Right lobe of liver (tissue), 4 donors: ENCODE measurements at regions not wholly inside any gene's neighbourhood (a gene's known extent, or its start where the extent isn't known, plus 50 kb on each side); places are given as distances from the start of the nearest gene placed in this dataset.

Experiments
- POLR2A ChIP-seq: fragments of 450-650 bp; IDR thresholded peaks from one replicate; pipeline ENCODE4 v1.6.1; 2017; ENCODE audit warnings: antibody characterized with exemption, mild to moderate bottlenecking
- TF ChIP-seq, protein P1 (sequence below), 4 donors: fragments of 200-600 bp in 3 of 4; fragments of 450-650 bp in 1 of 4; IDR thresholded peaks; one replicate each; pipeline versions ENCODE4 v1.5.1 to v1.8.0; 2016 to 2022; ENCODE audit warnings: antibody characterized with exemption in 4 of 4, mild to moderate bottlenecking in 2 of 4
- donor health status: DM: no; HTN: no; CAD: no.
- donor health status: DM: no; HTN: no; CAD: no.
- donor health status: DM: no; HTN: yes; CAD: no.

DNA sequence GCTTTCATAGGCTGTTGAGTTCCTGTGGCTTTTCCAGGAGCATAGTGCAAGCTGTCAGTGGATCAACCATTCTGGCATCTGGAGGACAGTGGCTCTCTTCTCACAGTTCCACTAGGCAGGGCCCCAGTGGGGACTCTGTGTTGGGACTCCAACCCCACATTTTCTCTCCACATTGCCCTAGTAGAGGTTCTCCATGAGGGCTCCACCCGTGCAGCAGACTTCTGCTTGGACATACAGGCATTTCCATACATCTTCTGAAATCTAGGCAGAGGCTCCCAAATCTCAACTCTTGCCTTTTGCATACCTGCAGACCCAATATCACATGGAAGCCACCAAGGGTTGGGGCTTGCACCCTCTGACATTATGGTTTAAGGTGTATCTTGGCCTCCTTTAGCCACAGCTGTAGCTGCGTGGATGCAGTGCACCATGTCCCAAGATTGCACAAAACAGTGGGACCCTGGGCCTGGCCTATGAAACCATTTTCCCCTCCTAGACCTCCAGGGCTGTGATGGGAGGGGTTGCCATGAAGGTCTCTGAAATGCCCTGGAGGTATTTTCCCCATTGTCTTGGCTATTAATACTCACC, 645.9 kb upstream of the CITED2 start:
- TF ChIP-seq, protein P1, sequence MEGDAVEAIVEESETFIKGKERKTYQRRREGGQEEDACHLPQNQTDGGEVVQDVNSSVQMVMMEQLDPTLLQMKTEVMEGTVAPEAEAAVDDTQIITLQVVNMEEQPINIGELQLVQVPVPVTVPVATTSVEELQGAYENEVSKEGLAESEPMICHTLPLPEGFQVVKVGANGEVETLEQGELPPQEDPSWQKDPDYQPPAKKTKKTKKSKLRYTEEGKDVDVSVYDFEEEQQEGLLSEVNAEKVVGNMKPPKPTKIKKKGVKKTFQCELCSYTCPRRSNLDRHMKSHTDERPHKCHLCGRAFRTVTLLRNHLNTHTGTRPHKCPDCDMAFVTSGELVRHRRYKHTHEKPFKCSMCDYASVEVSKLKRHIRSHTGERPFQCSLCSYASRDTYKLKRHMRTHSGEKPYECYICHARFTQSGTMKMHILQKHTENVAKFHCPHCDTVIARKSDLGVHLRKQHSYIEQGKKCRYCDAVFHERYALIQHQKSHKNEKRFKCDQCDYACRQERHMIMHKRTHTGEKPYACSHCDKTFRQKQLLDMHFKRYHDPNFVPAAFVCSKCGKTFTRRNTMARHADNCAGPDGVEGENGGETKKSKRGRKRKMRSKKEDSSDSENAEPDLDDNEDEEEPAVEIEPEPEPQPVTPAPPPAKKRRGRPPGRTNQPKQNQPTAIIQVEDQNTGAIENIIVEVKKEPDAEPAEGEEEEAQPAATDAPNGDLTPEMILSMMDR (IDR thresholded peaks at IDR 0.05) = no peak
- no peak for TF ChIP-seq POLR2A
